ENCODE measurements at regions not wholly inside any gene's neighbourhood (a gene's known extent, or its start where the extent isn't known, plus 50 kb on each side); places are given as distances from the start of the nearest gene placed in this dataset.

DNA sequence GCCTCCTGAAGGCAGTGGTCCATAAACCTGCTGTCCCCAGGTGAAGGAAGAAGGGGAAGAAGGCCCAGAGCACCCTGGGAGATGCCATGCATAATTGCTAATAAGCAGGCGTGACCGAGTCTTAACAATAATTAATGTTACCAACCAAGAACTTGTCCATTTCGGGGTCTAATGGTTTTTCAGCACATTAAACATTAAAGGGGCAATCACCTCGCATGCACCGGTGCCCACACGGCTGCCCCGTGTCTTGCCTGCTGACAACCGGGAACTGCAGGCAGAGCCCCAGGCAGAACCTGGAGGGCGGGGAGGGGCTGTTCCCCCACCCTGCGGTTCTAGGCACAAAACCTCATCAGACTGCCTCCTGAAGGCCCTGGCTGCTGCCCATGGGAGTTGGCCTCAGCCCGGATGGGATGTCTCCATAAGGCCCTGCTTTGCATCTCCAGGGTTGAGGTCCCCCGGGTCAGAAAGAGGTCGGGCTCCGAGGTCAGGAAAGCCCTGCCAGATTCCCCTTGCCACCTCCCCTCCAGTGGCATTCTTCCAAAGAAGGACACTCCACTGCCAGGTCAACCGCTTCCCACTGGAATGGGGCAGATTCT lies 169.0 kb downstream of the BUD13 start:
- no peak for DNase-seq (ENCODE audit: low read depth in 3 of 3, low spot score in 2 of 3)

DNA sequence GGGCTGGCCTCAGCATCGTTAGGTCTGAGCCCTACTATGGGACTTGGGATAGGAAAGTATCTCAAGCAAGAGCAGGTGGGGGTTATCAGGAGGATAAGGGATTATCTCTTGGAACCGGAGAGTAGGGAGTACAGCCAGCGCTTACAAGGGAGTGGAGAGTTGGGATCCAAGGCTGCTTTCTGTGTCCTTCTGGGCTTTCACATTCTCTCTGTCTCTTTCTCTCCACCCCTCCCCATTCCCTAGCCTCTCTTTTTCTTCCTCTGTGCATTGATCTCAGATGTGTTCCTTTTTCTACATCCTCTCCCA lies 170.2 kb downstream of the BUD13 start:
- DNase-seq (ENCODE audit: low read depth in 3 of 3, low spot score in 2 of 3) = no peak

DNA sequence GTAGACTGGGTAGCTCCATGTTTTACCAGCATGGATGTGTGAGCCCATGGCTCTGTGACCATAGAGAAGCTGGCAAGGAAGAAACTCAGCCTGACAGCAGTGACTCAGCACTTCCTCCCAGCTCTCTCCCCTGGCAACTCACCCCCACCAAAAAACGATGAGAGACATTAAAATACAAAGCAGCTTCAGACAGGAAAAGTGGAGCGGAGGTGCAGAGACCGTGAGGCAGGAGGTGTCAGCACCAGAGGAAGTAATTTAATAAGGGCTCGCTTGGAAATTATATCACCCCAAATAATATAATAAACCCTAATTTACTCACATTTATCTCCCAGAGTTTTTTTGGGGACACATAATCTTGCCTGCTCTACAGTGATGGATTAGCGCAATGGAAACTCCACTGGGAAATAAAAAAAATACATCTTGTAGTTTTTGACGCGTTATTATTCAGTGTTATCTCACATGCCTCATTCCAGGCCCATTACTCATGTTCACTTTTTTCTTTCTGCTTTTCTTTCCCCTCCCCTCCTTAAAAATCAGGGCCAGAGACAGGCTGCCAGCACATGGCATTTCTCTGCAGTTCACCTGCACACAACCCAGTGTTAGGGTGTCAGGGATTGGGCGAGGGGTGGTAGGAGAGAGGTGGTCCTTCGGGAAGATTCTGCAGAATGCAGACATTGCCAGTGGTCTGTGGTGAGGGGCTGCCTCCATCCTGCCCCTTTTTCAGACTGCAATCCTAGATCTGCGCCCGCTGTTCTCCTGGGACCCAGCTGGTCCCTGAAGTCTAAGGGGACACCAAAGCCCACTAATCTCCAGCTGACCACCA lies 170.8 kb downstream of the BUD13 start:
- no peak for DNase-seq (ENCODE audit: low read depth in 3 of 3, low spot score in 2 of 3)

DNA sequence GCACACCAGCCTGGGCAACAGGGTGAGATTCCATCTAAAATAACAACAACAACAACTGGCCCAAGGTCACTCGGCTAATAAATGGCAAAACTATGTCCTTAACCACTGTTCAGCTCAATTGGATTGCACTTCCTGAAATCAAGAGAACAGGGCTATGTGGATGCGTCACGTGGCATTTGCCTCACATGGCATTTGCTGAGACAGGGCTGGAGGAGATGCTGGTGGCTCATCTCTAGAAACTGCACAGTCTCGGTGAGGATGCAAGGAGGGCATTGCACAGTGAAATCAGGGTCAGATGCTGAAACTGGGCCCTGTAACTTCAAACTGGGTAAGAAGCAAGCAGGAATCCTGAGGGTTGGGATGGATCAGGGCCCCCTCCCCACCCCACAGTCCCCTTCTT lies 171.9 kb downstream of the BUD13 start:
- no peak for DNase-seq (ENCODE audit: low read depth in 3 of 3, low spot score in 2 of 3)

DNA sequence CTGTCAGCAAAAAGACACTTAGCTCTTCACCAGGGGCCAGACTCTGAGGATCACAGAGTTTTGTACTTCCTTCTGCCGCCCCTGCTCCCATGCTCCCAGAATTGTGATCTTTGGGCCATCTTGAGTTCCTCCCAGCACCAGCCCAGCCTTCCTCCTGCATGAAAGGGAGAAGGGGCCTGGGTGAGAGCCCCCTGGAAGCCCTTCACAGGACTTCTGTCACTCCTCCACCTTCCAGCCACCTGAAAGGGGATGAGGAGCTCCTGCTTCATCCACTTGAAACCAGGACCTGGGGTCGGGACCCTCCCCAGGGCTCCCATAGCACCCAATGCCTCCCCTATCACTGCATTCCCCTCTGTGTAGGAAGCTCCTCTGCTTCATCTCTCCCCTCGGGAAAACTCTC lies 174.2 kb downstream of the BUD13 start:
- no peak for DNase-seq (ENCODE audit: low read depth in 3 of 3, low spot score in 2 of 3)

DNA sequence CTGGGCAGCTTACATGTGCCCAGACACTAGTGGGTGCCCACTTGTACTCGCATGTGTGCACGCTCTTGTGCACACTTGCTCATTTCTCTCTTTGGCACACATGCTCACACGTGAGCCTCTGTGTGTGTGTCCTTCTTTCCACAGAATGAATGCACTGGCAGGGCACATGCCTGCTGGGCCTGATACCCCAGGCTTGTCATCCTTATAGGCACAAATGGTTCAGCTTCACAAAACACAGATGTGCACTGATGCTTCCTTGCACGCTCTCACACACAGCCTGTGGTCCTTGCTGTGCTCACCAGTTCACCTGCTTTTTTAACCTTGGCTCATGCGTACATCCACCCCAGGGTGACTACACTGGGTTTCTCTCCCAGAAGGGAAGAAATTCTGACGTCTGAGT lies 174.8 kb downstream of the BUD13 start:
- no peak for DNase-seq (ENCODE audit: low read depth in 3 of 3, low spot score in 2 of 3)

DNA sequence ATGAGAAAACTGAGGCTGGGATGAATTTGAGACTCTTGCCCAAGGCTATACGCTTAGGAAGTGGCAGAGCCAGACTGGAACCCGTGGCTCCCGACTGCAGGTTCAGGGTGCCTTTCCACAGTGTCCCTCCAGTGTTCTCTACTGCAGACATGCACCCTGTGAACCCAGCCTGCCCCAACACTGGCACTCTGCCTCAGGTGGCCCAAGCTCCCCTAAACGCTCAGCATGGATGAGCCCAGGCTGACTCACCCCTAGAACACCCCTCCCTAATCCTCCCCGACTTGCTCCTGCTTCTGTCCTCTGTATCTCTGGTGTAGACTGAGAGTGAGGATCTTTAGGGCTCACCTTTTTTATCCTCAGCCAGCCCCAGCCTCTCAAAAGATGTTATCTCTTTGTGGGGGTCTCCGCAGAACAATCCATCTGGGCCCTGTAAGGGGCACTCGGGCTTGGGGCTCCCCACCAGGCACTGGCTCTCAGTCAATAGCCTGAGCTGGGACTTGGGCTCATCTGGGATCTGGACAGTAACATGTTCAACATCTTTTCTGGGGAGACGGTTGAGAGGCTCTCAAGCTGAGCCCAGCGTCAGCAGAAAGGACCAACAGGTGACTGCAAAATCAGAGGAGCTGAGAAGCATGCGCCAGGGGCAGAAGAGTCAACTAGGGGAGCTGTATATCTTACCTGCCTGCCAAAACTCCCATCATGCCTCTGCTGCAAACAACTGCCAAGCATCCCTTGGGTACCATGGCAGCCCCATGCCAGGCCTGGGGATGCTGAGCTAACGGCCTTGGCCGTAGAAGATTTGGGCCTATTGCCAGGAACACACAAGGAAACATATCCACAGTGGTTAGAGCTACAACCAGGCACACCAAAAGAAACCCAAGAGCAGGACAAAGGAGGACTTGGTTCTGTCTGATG lies 176.2 kb downstream of the BUD13 start:
- no peak for DNase-seq (ENCODE audit: low read depth in 3 of 3, low spot score in 2 of 3)

DNA sequence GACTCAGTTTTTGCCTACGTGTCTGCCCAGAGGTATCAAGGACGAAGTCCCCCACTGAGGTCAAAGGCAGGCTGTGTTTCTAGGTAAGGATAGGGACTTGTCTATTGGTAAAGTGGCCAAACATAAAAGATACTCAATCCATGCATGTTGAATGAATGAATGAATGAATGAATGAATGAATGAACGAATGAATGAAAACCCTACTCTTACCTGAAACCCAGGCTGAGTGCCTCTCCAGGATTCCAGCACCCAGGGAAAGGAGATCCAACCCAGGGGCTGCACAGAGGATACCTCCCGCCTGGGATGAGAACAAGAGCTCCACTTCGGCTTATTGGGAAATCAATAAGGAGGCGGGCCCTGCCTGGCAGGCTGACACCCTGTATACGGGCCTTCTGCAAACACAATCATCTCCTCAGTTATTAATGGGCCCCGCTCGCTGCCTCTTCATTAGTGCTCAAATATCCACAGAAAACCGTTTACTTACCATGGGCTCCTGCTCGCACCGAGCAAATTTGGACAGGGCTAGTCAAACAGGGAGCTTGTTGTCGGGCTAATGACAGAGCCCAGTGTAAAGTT lies 177.4 kb downstream of the BUD13 start:
- no peak for DNase-seq (ENCODE audit: low read depth in 3 of 3, low spot score in 2 of 3)

DNA sequence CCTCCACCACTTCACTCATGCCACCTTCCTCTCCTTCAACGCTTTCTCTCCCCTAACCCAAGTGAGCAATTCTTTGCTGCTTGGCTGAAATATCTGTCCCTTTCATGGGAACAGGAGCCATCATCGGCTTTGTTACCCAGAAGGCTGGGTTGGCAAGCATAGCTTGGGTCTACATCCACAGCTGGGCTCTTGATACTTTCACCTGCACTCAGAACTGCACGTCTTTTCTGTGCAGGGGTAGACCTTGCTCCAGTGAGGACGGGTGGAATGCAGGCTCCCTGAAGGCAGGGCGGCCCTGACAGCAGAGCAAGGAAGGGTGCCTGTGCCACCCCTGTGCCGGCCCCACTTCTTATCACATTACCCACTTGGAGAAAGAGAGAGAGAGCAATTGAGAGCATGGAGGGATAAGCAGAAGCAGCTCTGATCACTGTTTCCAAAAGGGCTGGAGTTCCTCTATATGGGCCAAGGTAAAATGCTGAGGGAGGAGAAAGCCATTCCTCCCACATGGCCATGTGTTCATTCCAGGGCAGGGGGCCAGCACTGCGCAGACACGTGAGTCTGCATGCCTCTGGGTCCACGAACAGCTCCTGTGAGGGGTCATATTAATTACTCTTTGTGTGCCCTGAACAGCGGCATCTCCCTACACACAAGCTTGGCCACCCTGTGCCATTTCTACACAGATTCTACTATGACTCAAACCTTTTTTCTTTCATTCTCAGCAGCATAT lies 181.8 kb downstream of the BUD13 start:
- DNase-seq (ENCODE audit: low read depth in 3 of 3, low spot score in 2 of 3) = no peak

DNA sequence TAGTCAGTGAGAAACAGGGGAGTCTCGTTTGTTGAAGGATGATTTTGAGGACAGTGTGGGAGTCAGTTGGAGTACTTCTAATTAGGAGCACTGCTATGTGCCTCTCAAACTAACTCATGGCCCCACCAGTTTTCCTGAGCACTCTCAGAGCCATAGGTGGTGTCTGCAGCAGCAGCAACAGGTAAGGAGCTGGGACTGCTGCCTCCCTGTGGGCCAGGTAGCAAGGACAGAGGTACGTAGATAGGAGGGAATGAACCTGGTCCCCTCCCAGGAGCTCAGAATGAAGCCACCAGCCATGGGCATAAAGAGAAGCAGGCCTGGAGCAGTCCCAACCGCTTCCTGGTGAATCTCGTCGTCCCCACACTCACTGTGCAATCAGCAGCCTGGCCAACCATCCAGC lies 183.4 kb downstream of the BUD13 start:
- no peak for DNase-seq (ENCODE audit: low read depth in 3 of 3, low spot score in 2 of 3)

DNA sequence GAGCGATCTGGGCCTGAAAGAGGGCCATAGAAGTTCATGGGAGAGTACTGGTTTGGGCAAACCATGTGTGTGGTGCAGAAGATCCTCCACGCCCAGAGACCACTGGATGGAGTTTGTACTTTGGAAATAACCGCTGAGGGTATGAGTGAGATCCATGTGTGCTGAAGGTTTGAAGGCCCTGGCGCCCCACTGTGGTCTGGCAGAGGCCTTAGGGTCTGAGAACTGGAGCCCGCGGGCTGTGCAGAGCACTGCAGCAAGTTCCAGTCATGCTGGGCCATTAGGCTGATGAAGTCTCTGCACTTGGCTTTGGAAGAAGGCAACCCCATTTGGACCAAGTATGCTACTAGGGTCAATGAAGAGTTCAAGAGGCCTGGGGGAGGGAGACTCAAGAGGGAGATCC lies 186.4 kb downstream of the BUD13 start:
- DNase-seq (ENCODE audit: low read depth in 3 of 3, low spot score in 2 of 3) = no peak

DNA sequence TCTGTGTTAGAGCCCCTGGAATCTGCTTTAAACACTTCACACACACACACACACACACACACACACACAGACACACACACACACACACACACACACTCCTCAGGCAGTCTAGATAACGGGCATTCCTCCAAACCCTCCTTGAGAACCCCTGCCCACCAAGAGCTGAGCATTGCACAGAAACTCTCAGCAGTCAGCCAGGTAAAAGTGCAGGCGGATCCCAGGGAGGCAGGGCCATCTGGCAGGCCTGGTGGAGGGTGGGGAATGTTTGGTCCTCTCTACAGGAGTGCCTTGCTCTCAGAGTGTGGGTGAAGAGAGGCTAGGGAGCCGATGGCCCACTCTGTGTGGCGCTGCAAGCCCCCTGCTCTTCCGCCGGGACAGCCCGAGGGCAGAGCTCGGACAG lies 190.2 kb downstream of the BUD13 start:
- DNase-seq (ENCODE audit: low read depth in 3 of 3, low spot score in 2 of 3) = no peak

DNA sequence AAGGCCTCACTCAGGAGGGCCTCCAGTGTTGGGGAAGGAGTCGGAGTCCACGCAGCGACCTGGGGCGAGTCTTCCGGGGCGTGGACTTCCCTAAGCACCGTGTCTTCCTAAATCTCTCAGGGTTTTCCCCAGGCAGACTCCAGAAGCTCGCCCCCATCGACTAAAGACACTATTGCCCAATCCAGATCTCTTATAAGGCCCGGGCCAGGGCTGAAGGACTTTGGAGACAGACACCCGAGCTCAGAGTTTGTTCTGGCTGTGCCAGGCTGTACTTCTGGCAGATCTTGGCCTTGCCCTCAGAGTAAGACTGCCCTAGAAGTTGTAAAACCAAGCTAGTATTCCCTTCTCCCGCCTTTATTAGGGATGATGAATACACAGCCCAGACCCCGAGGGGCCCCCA lies 191.4 kb downstream of the BUD13 start:
- no peak for DNase-seq (ENCODE audit: low read depth in 3 of 3, low spot score in 2 of 3)

DNA sequence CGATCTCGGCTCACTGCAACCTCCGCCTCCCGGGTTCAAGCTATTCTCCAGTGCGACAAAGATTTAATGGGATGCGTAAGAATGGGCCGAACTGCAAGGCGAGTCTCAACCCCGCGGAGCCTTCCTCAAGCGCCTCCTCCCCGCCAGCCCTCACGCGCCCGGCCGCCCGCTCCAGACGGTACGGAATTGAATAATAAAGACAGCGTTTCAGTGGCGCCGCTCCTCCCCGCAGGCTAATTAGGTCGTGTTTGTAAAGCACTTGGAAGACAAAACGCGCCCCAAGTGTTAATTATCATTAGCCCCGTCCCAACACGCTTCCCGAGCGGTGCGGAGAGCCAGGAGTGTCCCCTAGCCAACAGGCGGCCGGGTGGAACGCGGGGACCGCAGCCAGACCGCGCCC lies 192.0 kb downstream of the BUD13 start:
- DNase-seq (ENCODE audit: low read depth in 3 of 3, low spot score in 2 of 3) = no peak

DNA sequence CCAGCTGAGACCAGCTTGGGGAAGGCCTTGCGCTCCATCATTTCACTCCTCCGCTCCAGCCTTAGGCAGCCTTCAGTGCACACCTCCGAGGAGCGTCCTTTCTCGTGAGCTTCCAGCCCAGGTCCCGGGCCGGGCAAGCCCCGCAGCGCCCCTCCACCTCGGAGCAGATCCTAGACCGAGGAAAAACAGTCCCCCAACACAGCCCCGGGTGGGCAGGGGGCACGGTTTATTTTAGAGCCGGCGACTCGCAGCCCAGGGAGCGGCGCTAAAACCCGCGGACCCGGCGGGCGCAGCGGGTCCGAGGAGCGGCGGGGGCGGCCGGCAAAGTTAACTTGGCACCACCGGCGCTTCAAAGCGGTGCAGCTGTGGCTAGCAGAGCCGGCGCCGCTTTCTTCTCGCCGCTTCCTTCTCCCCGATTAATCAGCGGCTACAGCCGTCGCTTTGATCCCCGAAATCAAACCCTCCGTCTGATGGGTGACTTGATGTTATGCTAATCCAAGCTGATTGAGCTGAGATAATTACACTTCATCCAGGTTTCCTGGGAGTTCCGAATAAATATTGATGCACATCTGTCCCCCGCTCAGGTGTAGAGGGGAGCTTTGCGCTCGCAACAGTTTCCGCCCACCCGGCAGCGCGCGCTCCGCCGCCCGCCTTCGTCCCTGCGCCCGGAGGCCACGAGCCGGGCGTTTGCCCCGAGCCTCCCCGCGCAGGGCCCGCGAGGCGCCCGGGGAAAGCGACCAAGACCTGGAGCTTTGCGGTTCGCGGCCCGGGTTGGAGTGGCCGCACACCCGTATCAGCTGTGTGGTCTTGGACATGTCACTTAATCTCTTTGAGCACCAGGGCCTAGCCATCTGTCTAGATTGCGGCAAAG lies 192.7 kb downstream of the BUD13 start:
- no peak for DNase-seq (ENCODE audit: low read depth in 3 of 3, low spot score in 2 of 3)

DNA sequence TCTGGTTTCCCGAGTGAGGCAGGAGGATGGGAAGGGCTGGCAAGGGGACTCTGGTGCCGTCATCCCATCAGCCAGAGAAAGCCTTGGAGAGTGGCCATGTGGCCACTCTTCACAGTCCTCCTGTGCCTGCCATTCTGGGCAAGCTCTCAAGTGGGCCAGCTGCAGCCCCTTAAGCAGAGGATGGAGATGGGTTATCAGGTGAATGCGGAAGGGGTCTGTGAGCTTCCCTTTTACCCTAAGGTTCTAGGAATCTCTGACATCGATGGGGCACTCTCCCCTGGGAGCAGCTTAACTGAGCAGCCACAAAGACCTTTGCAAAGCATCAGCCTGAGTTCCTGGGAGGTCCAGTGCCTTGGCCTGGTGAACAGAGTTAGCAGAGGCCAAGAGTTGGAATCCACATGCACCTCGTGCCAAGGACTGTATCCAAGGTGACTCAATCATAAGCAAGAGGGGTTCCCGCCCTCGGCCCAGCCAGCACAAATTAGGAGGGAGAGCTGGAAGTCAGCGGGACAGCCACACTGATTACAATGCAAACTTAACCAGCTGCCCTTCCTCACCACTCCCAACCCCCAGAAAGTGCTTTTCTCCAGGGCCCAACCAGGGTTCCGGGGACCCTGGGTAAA lies 193.6 kb downstream of the BUD13 start:
- DNase-seq (ENCODE audit: low read depth in 3 of 3, low spot score in 2 of 3) = no peak

DNA sequence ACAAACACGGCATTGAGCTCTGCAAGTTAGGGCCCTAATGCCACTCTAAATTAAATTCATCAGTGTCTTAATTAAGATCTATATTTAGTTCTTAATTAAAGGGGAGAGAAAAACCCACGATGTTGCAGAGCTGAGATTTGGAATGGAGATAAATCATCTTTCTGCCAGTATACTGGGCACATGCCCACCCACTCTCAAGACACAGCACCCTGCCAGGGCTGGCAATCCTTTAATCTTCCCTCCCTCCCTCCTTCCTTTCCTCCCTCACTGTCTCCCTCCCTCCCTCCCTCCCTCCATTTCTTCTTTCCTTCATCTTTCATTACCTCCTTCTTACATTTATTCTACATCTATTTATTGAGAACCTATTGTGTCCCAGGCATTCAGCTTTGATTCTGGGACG lies 194.8 kb downstream of the BUD13 start:
- no peak for DNase-seq (ENCODE audit: low read depth in 3 of 3, low spot score in 2 of 3)

DNA sequence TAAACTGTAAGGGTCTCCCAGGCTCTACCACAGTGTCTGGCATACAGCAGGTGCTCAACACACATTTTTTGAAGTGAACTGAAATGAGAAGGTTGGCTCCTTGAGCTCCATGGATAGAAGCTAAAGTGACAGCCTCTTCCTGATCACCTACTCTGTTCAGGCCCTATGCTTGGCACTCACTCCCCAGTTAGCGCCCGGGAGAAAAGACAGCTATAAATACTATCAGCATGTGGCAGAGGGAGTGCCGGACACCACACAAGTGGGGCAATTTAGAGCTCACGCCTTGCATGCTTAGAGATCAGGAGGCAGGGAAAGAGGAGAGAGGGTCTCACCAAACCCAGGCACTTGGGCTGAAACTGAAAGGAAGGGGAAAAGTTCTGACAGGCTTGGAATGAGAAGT lies 195.5 kb downstream of the BUD13 start:
- no peak for DNase-seq (ENCODE audit: low read depth in 3 of 3, low spot score in 2 of 3)

DNA sequence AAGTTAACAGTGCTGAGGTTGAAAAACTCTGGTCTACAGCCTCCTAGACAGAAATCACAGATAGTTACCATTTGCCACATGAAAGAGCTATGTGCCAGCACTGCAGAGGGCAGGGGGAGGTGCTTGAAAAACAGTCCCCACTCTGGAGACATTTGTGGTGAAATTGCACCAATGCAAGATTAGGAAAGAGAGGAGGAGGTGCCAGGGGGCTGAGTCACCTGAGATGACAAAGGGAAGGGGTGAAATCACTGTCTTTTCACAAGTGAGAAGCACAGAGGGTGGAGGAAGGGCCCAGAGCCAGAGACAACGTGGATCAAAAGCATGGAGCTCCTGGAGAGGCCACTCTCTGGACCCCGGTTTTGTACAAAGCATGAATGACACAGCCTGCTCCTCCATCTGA lies 196.3 kb downstream of the BUD13 start:
- no peak for DNase-seq (ENCODE audit: low read depth in 3 of 3, low spot score in 2 of 3)
